ENCODE measurements at regions not wholly inside any gene's neighbourhood (a gene's known extent, or its start where the extent isn't known, plus 50 kb on each side); places are given as distances from the start of the nearest gene placed in this dataset.

GRCh38 chr6:113149511-113149910, 707.6 kb upstream of the MARCKS start:
- ATAC-seq (ENCODE audit: low FRiP score in 2 of 2) = no peak
- TF ChIP-seq POLR2AphosphoS5 (IDR thresholded peaks at IDR 0.05) = no peak
- 75 to 82% methylated on average over 1 of the region's 1 CpG for WGBS, 2 donors

GRCh38 chr6:113160306-113161017, 696.7 kb upstream of the MARCKS start:
- WGBS, 2 donors = 69% methylated on average over 5 of the region's 5 CpGs

More at GRCh38 chr6:113149511-113149910, 707.6 kb upstream of the MARCKS start:
- no peaks in the 10 kb centered on the region for H3K4me1 ChIP-seq
- H3K36me3 ChIP-seq = no peaks in the 10 kb centered on the region
- H3K27me3 ChIP-seq = no peaks in the 10 kb centered on the region
- no peaks in the 10 kb centered on the region for H3K9me3 ChIP-seq
- no peak for DNase-seq
- no peak overlapping the region for H3K27ac ChIP-seq
- H3K4me3 ChIP-seq = no peak overlapping the region

DNA sequence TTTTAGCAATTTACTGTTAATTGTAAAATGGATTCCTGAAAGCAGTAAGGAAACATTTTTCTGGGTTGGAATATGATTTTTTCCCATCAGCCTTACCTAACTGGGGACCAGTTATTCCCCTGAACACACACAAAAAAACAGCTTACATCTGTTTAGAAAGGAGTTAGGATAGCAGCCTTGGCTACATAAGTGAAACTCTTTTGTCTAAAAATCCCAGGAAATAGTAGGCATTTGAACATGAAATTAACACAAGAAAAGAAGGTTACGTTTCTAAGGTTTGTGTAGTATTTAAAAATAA, 696.2 kb upstream of the MARCKS start:
- Histone ChIP-seq H3K27ac (no peak overlapping the region), H3K27me3 (no peaks in the 10 kb centered on the region), H3K36me3 (no peaks in the 10 kb centered on the region), H3K9me3 (no peaks in the 10 kb centered on the region), H3K4me3 (no peak overlapping the region), H3K4me1 (no peaks in the 10 kb centered on the region)
- TF ChIP-seq POLR2AphosphoS5 (IDR thresholded peaks at IDR 0.05) = no peak
- no peak for TF ChIP-seq POLR2A (IDR thresholded peaks at IDR 0.05)
- TF ChIP-seq, protein P1, sequence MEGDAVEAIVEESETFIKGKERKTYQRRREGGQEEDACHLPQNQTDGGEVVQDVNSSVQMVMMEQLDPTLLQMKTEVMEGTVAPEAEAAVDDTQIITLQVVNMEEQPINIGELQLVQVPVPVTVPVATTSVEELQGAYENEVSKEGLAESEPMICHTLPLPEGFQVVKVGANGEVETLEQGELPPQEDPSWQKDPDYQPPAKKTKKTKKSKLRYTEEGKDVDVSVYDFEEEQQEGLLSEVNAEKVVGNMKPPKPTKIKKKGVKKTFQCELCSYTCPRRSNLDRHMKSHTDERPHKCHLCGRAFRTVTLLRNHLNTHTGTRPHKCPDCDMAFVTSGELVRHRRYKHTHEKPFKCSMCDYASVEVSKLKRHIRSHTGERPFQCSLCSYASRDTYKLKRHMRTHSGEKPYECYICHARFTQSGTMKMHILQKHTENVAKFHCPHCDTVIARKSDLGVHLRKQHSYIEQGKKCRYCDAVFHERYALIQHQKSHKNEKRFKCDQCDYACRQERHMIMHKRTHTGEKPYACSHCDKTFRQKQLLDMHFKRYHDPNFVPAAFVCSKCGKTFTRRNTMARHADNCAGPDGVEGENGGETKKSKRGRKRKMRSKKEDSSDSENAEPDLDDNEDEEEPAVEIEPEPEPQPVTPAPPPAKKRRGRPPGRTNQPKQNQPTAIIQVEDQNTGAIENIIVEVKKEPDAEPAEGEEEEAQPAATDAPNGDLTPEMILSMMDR (IDR thresholded peaks at IDR 0.05) = no peak
- no peak for TF ChIP-seq EP300 (IDR thresholded peaks at IDR 0.05)
- ATAC-seq (ENCODE audit: low FRiP score in 2 of 2) = no peak
- no peak for DNase-seq
- WGBS, 2 donors = 79 to 87% methylated on average over 1 of the region's 1 CpG

More at GRCh38 chr6:113160306-113161017, 696.7 kb upstream of the MARCKS start:
- TF ChIP-seq POLR2AphosphoS5 (IDR thresholded peaks at IDR 0.05) = no peak
- no peak for TF ChIP-seq EP300 (IDR thresholded peaks at IDR 0.05)
- no peak for TF ChIP-seq POLR2A (IDR thresholded peaks at IDR 0.05)
- TF ChIP-seq, protein P1 (IDR thresholded peaks at IDR 0.05) = no peak
- no peak for DNase-seq
- Histone ChIP-seq H3K4me1 (no peaks in the 10 kb centered on the region), H3K9me3 (no peaks in the 10 kb centered on the region), H3K36me3 (no peaks in the 10 kb centered on the region), H3K27ac (no peak overlapping the region), H3K4me3 (no peak overlapping the region), H3K27me3 (no peaks in the 10 kb centered on the region)
- ATAC-seq (ENCODE audit: low FRiP score in 2 of 2) = no peak

DNA sequence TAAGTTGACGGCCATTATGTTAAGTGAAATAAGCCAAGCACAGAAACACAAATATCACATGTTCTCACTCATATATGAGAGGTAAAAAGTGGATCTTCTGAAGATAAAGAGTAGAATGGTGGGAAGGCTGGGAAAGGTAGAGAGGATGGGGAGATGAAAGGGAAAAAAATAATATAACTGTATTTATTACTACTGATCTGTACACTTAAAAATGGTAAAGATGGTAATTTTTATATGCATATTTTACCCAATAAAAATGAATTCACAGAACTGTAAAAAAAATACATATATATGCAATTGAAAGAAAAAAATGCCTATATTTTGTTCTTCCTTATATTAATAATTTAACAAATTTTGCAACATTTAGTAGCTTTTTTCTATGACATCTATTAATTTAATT, 694.4 kb upstream of the MARCKS start:
- H3K36me3 ChIP-seq = no peaks in the 10 kb centered on the region
- no peak overlapping the region for H3K27ac ChIP-seq
- WGBS, 2 donors = 94 to 95% methylated on average over 1 of the region's 1 CpG
- no peak for TF ChIP-seq POLR2AphosphoS5 (IDR thresholded peaks at IDR 0.05)
- no peak for TF ChIP-seq EP300 (IDR thresholded peaks at IDR 0.05)
- TF ChIP-seq POLR2A (IDR thresholded peaks at IDR 0.05) = no peak
- TF ChIP-seq, protein P1 (IDR thresholded peaks at IDR 0.05) = no peak
- no peak for DNase-seq
- ATAC-seq (ENCODE audit: low FRiP score in 2 of 2) = no peak
- no peaks in the 10 kb centered on the region for H3K4me1 ChIP-seq
- H3K27me3 ChIP-seq = no peaks in the 10 kb centered on the region
- H3K9me3 ChIP-seq = no peaks in the 10 kb centered on the region
- no peak overlapping the region for H3K4me3 ChIP-seq

- Histone ChIP-seq H3K27ac (no peak overlapping the region), H3K9me3 (no peaks in the 10 kb centered on the region), H3K36me3 (no peaks in the 10 kb centered on the region), H3K4me3 (no peak overlapping the region), H3K4me1 (peaks cover 0 to 13% (median 7%) of the 10 kb centered on the region in 4 donors), H3K27me3 (no peaks in the 10 kb centered on the region)
- ATAC-seq (ENCODE audit: low FRiP score in 2 of 2) (no peak), DNase-seq (no peak)
- TF ChIP-seq POLR2A (IDR thresholded peaks at IDR 0.05) (no peak), EP300 (IDR thresholded peaks at IDR 0.05) (no peak), POLR2AphosphoS5 (IDR thresholded peaks at IDR 0.05) (no peak)
- TF ChIP-seq, protein P1 (IDR thresholded peaks at IDR 0.05) = no peak
- 96 to 100% methylated on average over 1 of the region's 1 CpG for WGBS, 2 donors
These were observed 689.1 kb upstream of the MARCKS start for GRCh38 chr6:113168057-113168456.
